Upper lobe of left lung (tissue), 4 donors: ENCODE measurements at regions not wholly inside any gene's neighbourhood (a gene's known extent, or its start where the extent isn't known, plus 50 kb on each side); places are given as distances from the start of the nearest gene placed in this dataset.

Experiments
- POLR2AphosphoS5 ChIP-seq, 2 donors: sonication (generic); formaldehyde crosslinking; IDR thresholded peaks; one replicate each; pipeline ENCODE4 v1.5.1; 2017; ENCODE audit warnings: antibody characterized with exemption in 2 of 2
- TF ChIP-seq, protein P1 (sequence below), 6 experiments: fragments of 450-650 bp in 4 of 6; fragments of 200-600 bp in 2 of 6; sonication (generic) in 2 of 6; IDR thresholded peaks; one replicate each; pipeline ENCODE4 v1.5.1; 2016 to 2019; ENCODE audit warnings: antibody characterized with exemption in 6 of 6

GRCh38 chr2:58572731-58573130, 331.6 kb upstream of the FANCL start:
- TF ChIP-seq, protein P1, sequence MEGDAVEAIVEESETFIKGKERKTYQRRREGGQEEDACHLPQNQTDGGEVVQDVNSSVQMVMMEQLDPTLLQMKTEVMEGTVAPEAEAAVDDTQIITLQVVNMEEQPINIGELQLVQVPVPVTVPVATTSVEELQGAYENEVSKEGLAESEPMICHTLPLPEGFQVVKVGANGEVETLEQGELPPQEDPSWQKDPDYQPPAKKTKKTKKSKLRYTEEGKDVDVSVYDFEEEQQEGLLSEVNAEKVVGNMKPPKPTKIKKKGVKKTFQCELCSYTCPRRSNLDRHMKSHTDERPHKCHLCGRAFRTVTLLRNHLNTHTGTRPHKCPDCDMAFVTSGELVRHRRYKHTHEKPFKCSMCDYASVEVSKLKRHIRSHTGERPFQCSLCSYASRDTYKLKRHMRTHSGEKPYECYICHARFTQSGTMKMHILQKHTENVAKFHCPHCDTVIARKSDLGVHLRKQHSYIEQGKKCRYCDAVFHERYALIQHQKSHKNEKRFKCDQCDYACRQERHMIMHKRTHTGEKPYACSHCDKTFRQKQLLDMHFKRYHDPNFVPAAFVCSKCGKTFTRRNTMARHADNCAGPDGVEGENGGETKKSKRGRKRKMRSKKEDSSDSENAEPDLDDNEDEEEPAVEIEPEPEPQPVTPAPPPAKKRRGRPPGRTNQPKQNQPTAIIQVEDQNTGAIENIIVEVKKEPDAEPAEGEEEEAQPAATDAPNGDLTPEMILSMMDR (IDR thresholded peaks at IDR 0.05) = no peak
- no peak for TF ChIP-seq POLR2AphosphoS5 (IDR thresholded peaks at IDR 0.05)
